ENCODE measurements at regions not wholly inside any gene's neighbourhood (a gene's known extent, or its start where the extent isn't known, plus 50 kb on each side); places are given as distances from the start of the nearest gene placed in this dataset.

- TF ChIP-seq CTCF (IDR thresholded peaks at IDR 0.05): no peak
- no peak for TF ChIP-seq POLR2A (IDR thresholded peaks at IDR 0.05)
Measured at GRCh38 chr5:168195110-168195509, 96.3 kb upstream of the WWC1 start.
